ENCODE measurements at regions not wholly inside any gene's neighbourhood (a gene's known extent, or its start where the extent isn't known, plus 50 kb on each side); places are given as distances from the start of the nearest gene placed in this dataset.

DNA sequence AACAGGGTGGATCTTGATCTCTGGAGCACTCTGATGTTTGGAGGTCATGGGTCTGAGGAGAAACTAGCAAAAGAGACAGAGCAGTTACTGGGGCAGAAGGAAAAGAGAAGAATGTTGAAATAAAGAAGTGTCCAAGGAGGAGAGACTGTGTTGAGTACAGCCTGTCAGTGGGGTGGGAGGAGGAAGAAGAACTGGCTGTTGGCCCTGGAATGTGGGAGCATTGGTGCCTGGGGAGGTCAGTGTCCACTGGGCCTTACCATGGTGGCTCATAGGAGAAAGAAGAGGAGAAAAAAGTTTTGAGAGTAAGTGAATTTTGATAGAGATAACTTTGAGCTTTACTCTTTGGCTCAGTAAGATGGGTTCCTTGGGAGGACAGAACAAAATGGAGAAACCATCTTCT, 499.0 kb downstream of the TXNL1 start:
- TF ChIP-seq YY1 (IDR thresholded peaks at IDR 0.05; ENCODE audit: insufficient read depth, insufficient read length) (no peak), ZNF274 (IDR thresholded peaks at IDR 0.05; ENCODE audit: low read depth, low read length) (no peak), SUZ12 (IDR thresholded peaks at IDR 0.05; ENCODE audit: extremely low read depth, insufficient read depth, insufficient read length) (no peak)
